ENCODE measurements at regions not wholly inside any gene's neighbourhood (a gene's known extent, or its start where the extent isn't known, plus 50 kb on each side); places are given as distances from the start of the nearest gene placed in this dataset.

- H3K79me2 ChIP-seq (ENCODE audit: insufficient read depth, low read length): no peaks in the 10 kb centered on the region
- no peak overlapping the region for H3K27ac ChIP-seq (ENCODE audit: insufficient read length, low read depth, low read length)
- H3K79me1 ChIP-seq (ENCODE audit: insufficient read depth, low read depth, low read length, poor library complexity, severe bottlenecking): no peaks in the 10 kb centered on the region
- DNase-seq: no peak
- H3K23ac ChIP-seq (ENCODE audit: insufficient read length, low read depth, low read length): no peak overlapping the region
- H4K20me1 ChIP-seq (ENCODE audit: control insufficient read depth, insufficient read depth, insufficient read length): no peaks in the 10 kb centered on the region
- no peak overlapping the region for H3K4me2 ChIP-seq (ENCODE audit: insufficient read depth, insufficient read length, low read length)
- Mint-ChIP-seq H3K4me1 (peaks cover 0 to 4% of the 10 kb centered on the region in 2 experiments; a peak in 2 of 4 replicates), H3K36me3 (ENCODE audit: insufficient read depth in 1 of 3, low read depth in 3 of 3) (peaks cover 0 to 9% (median 0%) of the 10 kb centered on the region in 3 experiments; a peak in 3 of 7 replicates), H3K27ac (no peak overlapping the region), H3K4me3 (no peak overlapping the region), H3K27me3 (ENCODE audit: low read depth) (no peaks in the 10 kb centered on the region; the same call in 1 of the 2 replicates), H3K9me3 (peaks cover 4 to 5% of the 10 kb centered on the region in 2 experiments; a peak in 3 of 5 replicates)
- H3K9ac ChIP-seq (ENCODE audit: extremely low read depth, insufficient read length, low read length): no peak overlapping the region
- no peaks in the 10 kb centered on the region for H3K9me3 ChIP-seq (ENCODE audit: control insufficient read depth, low read depth, low read length)
- no peak overlapping the region for H2BK5ac ChIP-seq (ENCODE audit: insufficient read length, low read length)
- H4K91ac ChIP-seq (ENCODE audit: insufficient read length, low read depth, low read length): no peak overlapping the region
- no peak overlapping the region for H3K18ac ChIP-seq (ENCODE audit: insufficient read length, low read depth, low read length)
- H3K27me3 ChIP-seq (ENCODE audit: insufficient read depth, low read length): no peaks in the 10 kb centered on the region
- no peaks in the 10 kb centered on the region for H3K23me2 ChIP-seq (ENCODE audit: insufficient read length, low read depth, low read length, poor library complexity, severe bottlenecking)
- no peak overlapping the region for H2AFZ ChIP-seq (ENCODE audit: low read length)
- no peak overlapping the region for H3T11ph ChIP-seq (ENCODE audit: low read length)
- TF ChIP-seq CTCF (conservative IDR thresholded peaks at IDR 0.05): no peak
- H3K14ac ChIP-seq (ENCODE audit: insufficient read depth, low read length): no peak overlapping the region
- H4K8ac ChIP-seq (replicated peaks; ENCODE audit: insufficient read length, low read depth, low read length): no peak overlapping the region
- H3K56ac ChIP-seq (ENCODE audit: insufficient read length, low read depth, low read length): no peak overlapping the region
- no peak overlapping the region for H3K4ac ChIP-seq (ENCODE audit: low read depth, low read length)
- no peak overlapping the region for H2AK5ac ChIP-seq (ENCODE audit: insufficient read length, low read length)
- no peaks in the 10 kb centered on the region for H3K4me1 ChIP-seq (ENCODE audit: insufficient read depth, low read length)
- H2BK12ac ChIP-seq (ENCODE audit: insufficient read length, low read depth, low read length): no peak overlapping the region
- H2BK15ac ChIP-seq (ENCODE audit: low read depth, low read length): no peak overlapping the region
- WGBS (ENCODE audit: extremely low coverage, insufficient read length, low lambda C conversion rate): no CpG with 5 or more reads among the region's 3 CpGs
- no peak overlapping the region for H2BK20ac ChIP-seq (ENCODE audit: low read depth, low read length, poor library complexity, severe bottlenecking)
- H4K5ac ChIP-seq (ENCODE audit: insufficient read length, low read depth, low read length): no peak overlapping the region
- no peak overlapping the region for H2BK120ac ChIP-seq (ENCODE audit: low read depth, low read length, poor library complexity, severe bottlenecking)
These were observed 406.6 kb upstream of the DPPA4 start for GRCh38 chr3:109743981-109744380.

Data from H9 (cell line).